H9 (cell line): ENCODE measurements at regions not wholly inside any gene's neighbourhood (a gene's known extent, or its start where the extent isn't known, plus 50 kb on each side); places are given as distances from the start of the nearest gene placed in this dataset.
"Not testable (repeated sequence)": the region's sequence is repeated elsewhere in the genome, so short reads cannot be mapped to it uniquely, and the experiment has no call there.

ENCODE experiments used
- DNase-seq: peaks from one replicate; pipeline ENCODE4 v3.0.0-alpha.2; 2017
- H2AFZ ChIP-seq: one replicate; pipeline ENCODE4 v1.6.1; 2013; ENCODE audit warnings: mild to moderate bottlenecking, low read length, control low read depth, moderate library complexity
- H2AK5ac ChIP-seq: 2 replicates; pipeline ENCODE4 v1.6.1; 2013; ENCODE audit warnings: low read length, control low read depth, mixed read lengths; ENCODE audit not compliant: insufficient read length
- H2BK120ac ChIP-seq: one replicate; pipeline ENCODE4 v1.6.1; 2013; ENCODE audit warnings: low read depth, mild to moderate bottlenecking, low read length, control low read depth, inconsistent platforms; ENCODE audit not compliant: poor library complexity, severe bottlenecking
- H2BK12ac ChIP-seq: 2 replicates; pipeline ENCODE4 v1.6.1; 2013; ENCODE audit warnings: low read length, control low read depth, mixed read lengths, low read depth; ENCODE audit not compliant: insufficient read length
- H2BK15ac ChIP-seq: 2 replicates; pipeline ENCODE4 v1.6.1; 2013; ENCODE audit warnings: low read depth, low read length, control low read depth
- H2BK20ac ChIP-seq: one replicate; pipeline ENCODE4 v1.6.1; 2013; ENCODE audit warnings: low read depth, mild to moderate bottlenecking, low read length, control low read depth, inconsistent platforms; ENCODE audit not compliant: poor library complexity, severe bottlenecking
- H2BK5ac ChIP-seq: 2 replicates; pipeline ENCODE4 v1.6.1; 2013; ENCODE audit warnings: low read length, control low read depth, mixed read lengths; ENCODE audit not compliant: insufficient read length
- H3K14ac ChIP-seq: 2 replicates; pipeline ENCODE4 v1.6.1; 2013; ENCODE audit warnings: low read length, control low read depth; ENCODE audit not compliant: insufficient read depth
- H3K18ac ChIP-seq: 2 replicates; pipeline ENCODE4 v1.6.1; 2013; ENCODE audit warnings: low read depth, mild to moderate bottlenecking, mixed read lengths, low read length, control low read depth; ENCODE audit not compliant: insufficient read length
- H3K23ac ChIP-seq: 2 replicates; pipeline ENCODE4 v1.6.1; 2013; ENCODE audit warnings: low read length, control low read depth, mixed read lengths, low read depth; ENCODE audit not compliant: insufficient read length
- H3K23me2 ChIP-seq: 2 replicates; pipeline ENCODE4 v1.6.1; 2013; ENCODE audit warnings: low read depth, mild to moderate bottlenecking, mixed read lengths, low read length, control low read depth; ENCODE audit not compliant: insufficient read length, poor library complexity, severe bottlenecking
- H3K27ac ChIP-seq: 2 replicates; pipeline ENCODE4 v1.5.1; 2013; ENCODE audit warnings: low read length, control low read depth, mixed read lengths, low read depth; ENCODE audit not compliant: insufficient read length
- H3K27me3 ChIP-seq: 2 replicates; pipeline ENCODE4 v1.6.1; 2013; ENCODE audit warnings: low read length, control low read depth, inconsistent platforms; ENCODE audit not compliant: insufficient read depth
- H3K4ac ChIP-seq: 2 replicates; pipeline ENCODE4 v1.6.1; 2013; ENCODE audit warnings: low read depth, mild to moderate bottlenecking, control low read depth, inconsistent platforms, low read length, moderate library complexity
- H3K4me1 ChIP-seq: 2 replicates; pipeline ENCODE4 v1.6.1; 2013; ENCODE audit warnings: low read length, control low read depth, inconsistent platforms; ENCODE audit not compliant: insufficient read depth
- H3K4me2 ChIP-seq: 2 replicates; pipeline ENCODE4 v1.6.1; 2013; ENCODE audit warnings: low read length, control low read depth, mixed read lengths; ENCODE audit not compliant: insufficient read length, insufficient read depth
- H3K56ac ChIP-seq: 2 replicates; pipeline ENCODE4 v1.6.1; 2013; ENCODE audit warnings: low read depth, mild to moderate bottlenecking, mixed read lengths, low read length, control low read depth; ENCODE audit not compliant: insufficient read length
- H3K79me1 ChIP-seq: 2 replicates; pipeline ENCODE4 v1.6.1; 2013; ENCODE audit warnings: low read depth, mild to moderate bottlenecking, moderate library complexity, low read length, control low read depth, inconsistent platforms; ENCODE audit not compliant: insufficient read depth, poor library complexity, severe bottlenecking
- H3K79me2 ChIP-seq: 2 replicates; pipeline ENCODE4 v1.6.1; 2013; ENCODE audit warnings: low read length, control low read depth, inconsistent platforms; ENCODE audit not compliant: insufficient read depth
- H3K9ac ChIP-seq: 2 replicates; pipeline ENCODE4 v1.6.1; 2013; ENCODE audit warnings: low read length, control low read depth, mixed read lengths; ENCODE audit not compliant: insufficient read length; ENCODE audit errors: extremely low read depth
- H3K9me3 ChIP-seq: one replicate; pipeline ENCODE4 v1.6.1; 2013; ENCODE audit warnings: low read depth, low read length, inconsistent platforms; ENCODE audit not compliant: control insufficient read depth
- H3T11ph ChIP-seq: one replicate; pipeline ENCODE4 v1.6.1; 2013; ENCODE audit warnings: mild to moderate bottlenecking, low read length, control low read depth, inconsistent platforms
- H4K20me1 ChIP-seq: one replicate; pipeline ENCODE4 v1.6.1; 2013; ENCODE audit not compliant: control insufficient read depth, insufficient read length, insufficient read depth
- H4K5ac ChIP-seq: 2 replicates; pipeline ENCODE4 v1.6.1; 2013; ENCODE audit warnings: low read depth, mild to moderate bottlenecking, mixed read lengths, low read length, control low read depth; ENCODE audit not compliant: insufficient read length
- H4K8ac ChIP-seq: replicated peaks from 2 replicates; pipeline ENCODE4 v1.6.1; 2013; ENCODE audit warnings: low read length, control low read depth, mixed read lengths, low read depth; ENCODE audit not compliant: insufficient read length
- H4K91ac ChIP-seq: 2 replicates; pipeline ENCODE4 v1.6.1; 2013; ENCODE audit warnings: low read depth, mild to moderate bottlenecking, moderate library complexity, mixed read lengths, low read length, control low read depth; ENCODE audit not compliant: insufficient read length
- H3K27ac Mint-ChIP-seq, 3 experiments: 2 replicates in 2 of 3; 3 replicates in 1 of 3; pipeline ENCODE4 v1.8.0; 2020 to 2021; ENCODE audit warnings: mixed read lengths in 3 of 3, mild to moderate bottlenecking in 1 of 3, moderate library complexity in 1 of 3
- H3K27me3 Mint-ChIP-seq: 2 replicates; pipeline ENCODE4 v1.8.0; 2021; ENCODE audit warnings: low read depth, mild to moderate bottlenecking, moderate library complexity, mixed read lengths
- H3K36me3 Mint-ChIP-seq, 3 experiments: 2 replicates in 2 of 3; 3 replicates in 1 of 3; pipeline ENCODE4 v1.8.0; 2020 to 2021; ENCODE audit warnings: low read depth in 3 of 3, mixed read lengths in 3 of 3; ENCODE audit not compliant: insufficient read depth in 1 of 3
- H3K4me1 Mint-ChIP-seq, 2 experiments: 2 replicates each; pipeline ENCODE4 v1.8.0; 2020; ENCODE audit warnings: mixed read lengths in 2 of 2
- H3K4me3 Mint-ChIP-seq, 2 experiments: 2 replicates in 1 of 2; 3 replicates in 1 of 2; pipeline ENCODE4 v1.8.0; 2020 to 2021; ENCODE audit warnings: mild to moderate bottlenecking in 2 of 2, mixed read lengths in 2 of 2, moderate library complexity in 1 of 2
- H3K9me3 Mint-ChIP-seq, 2 experiments: 2 replicates in 1 of 2; 3 replicates in 1 of 2; pipeline ENCODE4 v1.8.0; 2020; ENCODE audit warnings: mild to moderate bottlenecking in 2 of 2, mixed read lengths in 2 of 2, moderate library complexity in 1 of 2
- WGBS: extraction: QIAGEN DNeasy Blood & Tissue Kit; methylation state at CpG from one replicate; pipeline ENCODE4 v1.1.7; 2013; ENCODE audit warnings: missing lambda C conversion rate, low lambda C conversion rate, mixed read lengths; ENCODE audit not compliant: insufficient read length; ENCODE audit errors: extremely low coverage; 5-methylcytosine and 5-hydroxymethylcytosine counted together
- TF ChIP-seq, protein P1 (sequence below): fragments of 200-600 bp; sonication (generic); conservative IDR thresholded peaks from 3 replicates; pipeline ENCODE4 v1.8.0; 2021; ENCODE audit warnings: antibody characterized with exemption, mild to moderate bottlenecking

- Histone ChIP-seq H2BK20ac (no peak overlapping the region), H2BK12ac (no peak overlapping the region), H4K8ac (no peak overlapping the region), H3K27ac (no peak overlapping the region), H3K9ac (no peak overlapping the region), H3K56ac (no peak overlapping the region), H3K23me2 (no peaks in the 10 kb centered on the region), H3K9me3 (no peaks in the 10 kb centered on the region), H3K14ac (no peak overlapping the region), H2BK5ac (no peak overlapping the region), H3K79me1 (no peaks in the 10 kb centered on the region), H3K27me3 (no peaks in the 10 kb centered on the region), H2AK5ac (no peak overlapping the region), H3T11ph (no peak overlapping the region), H2AFZ (no peak overlapping the region), H3K4me1 (no peaks in the 10 kb centered on the region), H2BK120ac (no peak overlapping the region), H2BK15ac (no peak overlapping the region), H3K18ac (no peak overlapping the region), H4K91ac (no peak overlapping the region), H3K4ac (no peak overlapping the region), H3K23ac (no peak overlapping the region), H3K4me2 (no peak overlapping the region), H3K79me2 (no peaks in the 10 kb centered on the region; the same call in 1 of the 2 replicates), H4K5ac (no peak overlapping the region), H4K20me1 (no peaks in the 10 kb centered on the region)
- no peak overlapping the region for H3K27ac Mint-ChIP-seq
- peaks cover 0 to 7% of the 10 kb centered on the region in 2 experiments; a peak in 1 of 4 replicates for H3K4me1 Mint-ChIP-seq
- DNase-seq, result no peak
- TF ChIP-seq, protein P1, sequence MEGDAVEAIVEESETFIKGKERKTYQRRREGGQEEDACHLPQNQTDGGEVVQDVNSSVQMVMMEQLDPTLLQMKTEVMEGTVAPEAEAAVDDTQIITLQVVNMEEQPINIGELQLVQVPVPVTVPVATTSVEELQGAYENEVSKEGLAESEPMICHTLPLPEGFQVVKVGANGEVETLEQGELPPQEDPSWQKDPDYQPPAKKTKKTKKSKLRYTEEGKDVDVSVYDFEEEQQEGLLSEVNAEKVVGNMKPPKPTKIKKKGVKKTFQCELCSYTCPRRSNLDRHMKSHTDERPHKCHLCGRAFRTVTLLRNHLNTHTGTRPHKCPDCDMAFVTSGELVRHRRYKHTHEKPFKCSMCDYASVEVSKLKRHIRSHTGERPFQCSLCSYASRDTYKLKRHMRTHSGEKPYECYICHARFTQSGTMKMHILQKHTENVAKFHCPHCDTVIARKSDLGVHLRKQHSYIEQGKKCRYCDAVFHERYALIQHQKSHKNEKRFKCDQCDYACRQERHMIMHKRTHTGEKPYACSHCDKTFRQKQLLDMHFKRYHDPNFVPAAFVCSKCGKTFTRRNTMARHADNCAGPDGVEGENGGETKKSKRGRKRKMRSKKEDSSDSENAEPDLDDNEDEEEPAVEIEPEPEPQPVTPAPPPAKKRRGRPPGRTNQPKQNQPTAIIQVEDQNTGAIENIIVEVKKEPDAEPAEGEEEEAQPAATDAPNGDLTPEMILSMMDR, result no peak
- peaks cover 17 to 27% (median 21%) of the 10 kb centered on the region in 3 experiments for H3K36me3 Mint-ChIP-seq
- H3K4me3 Mint-ChIP-seq, result no peak overlapping the region
- no peaks in the 10 kb centered on the region; the same call in 1 of the 2 replicates for H3K27me3 Mint-ChIP-seq
- peaks cover 22 to 30% of the 10 kb centered on the region in 2 experiments for H3K9me3 Mint-ChIP-seq
- no CpG with 5 or more reads among the region's 2 CpGs for WGBS
Measured at GRCh38 chr7:131057794-131058070, 269.9 kb upstream of the MKLN1 start.

DNA sequence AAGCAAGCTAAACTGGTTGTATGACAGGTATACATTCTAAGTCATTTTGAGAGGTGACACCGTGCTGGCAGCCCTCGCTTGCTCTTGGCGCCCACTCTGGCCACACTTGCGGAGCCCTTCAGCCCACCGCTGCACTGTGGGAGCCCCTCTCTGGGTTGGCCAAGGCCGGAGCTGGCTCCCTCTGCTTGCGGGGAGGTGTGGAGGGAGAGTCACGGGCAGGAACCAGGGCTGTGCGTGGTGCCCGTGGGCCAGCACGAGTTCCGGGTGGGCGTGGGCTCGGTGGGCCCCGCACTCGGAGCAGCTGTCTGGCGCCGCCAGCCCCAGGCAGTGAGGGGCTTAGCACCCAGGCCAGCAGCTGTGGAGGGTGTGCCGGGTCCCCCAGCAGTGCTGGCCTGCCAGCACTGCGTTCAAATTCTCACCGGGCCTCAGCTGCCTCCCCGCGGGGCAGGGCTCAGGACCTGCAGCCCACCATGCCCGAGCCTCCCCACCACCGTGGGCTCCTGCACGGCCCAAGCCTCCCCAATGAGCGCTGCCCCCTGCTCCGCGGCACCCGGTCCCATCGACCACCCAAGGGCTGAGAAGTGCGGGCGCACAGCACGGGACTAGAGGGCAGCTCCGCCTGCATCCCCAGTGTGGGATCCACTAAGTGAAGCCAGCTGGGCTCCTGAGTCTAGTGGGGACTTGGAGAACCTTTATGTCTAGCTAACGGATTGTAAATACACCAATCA is 269.0 kb upstream of the MKLN1 start:
- not testable (repeated sequence) for H2AFZ ChIP-seq, H3K79me2 ChIP-seq, H3K4ac ChIP-seq, H2AK5ac ChIP-seq, H4K91ac ChIP-seq, H2BK15ac ChIP-seq, H3K27ac ChIP-seq, DNase-seq, H2BK20ac ChIP-seq, H2BK5ac ChIP-seq, H3K4me1 ChIP-seq, H3K9me3 ChIP-seq, H3K14ac ChIP-seq, H3K23me2 ChIP-seq, H3K27me3 Mint-ChIP-seq, H3K79me1 ChIP-seq, H4K5ac ChIP-seq, H2BK12ac ChIP-seq, H3K27me3 ChIP-seq, H4K20me1 ChIP-seq, H3T11ph ChIP-seq, H3K4me3 Mint-ChIP-seq, H3K18ac ChIP-seq, H2BK120ac ChIP-seq, H3K56ac ChIP-seq, H4K8ac ChIP-seq, H3K4me1 Mint-ChIP-seq, H3K23ac ChIP-seq, H3K27ac Mint-ChIP-seq, H3K9ac ChIP-seq, H3K4me2 ChIP-seq
- WGBS, result no CpG with 5 or more reads among the region's 36 CpGs
- Mint-ChIP-seq H3K36me3 (peaks cover 17 to 27% (median 21%) of the 10 kb centered on the region in 3 experiments), H3K9me3 (peaks cover 22 to 30% of the 10 kb centered on the region in 2 experiments)
